Cardiac fibroblast (primary cell): ENCODE measurements at regions not wholly inside any gene's neighbourhood (a gene's known extent, or its start where the extent isn't known, plus 50 kb on each side); places are given as distances from the start of the nearest gene placed in this dataset.

ENCODE experiments used
- DNase-seq, 2 donors: peaks; one replicate each; pipeline versions ENCODE4 v3.0.0 to v3.0.0-alpha.2; 2010; ENCODE audit warnings: low read depth in 2 of 2
- H3K4me3 ChIP-seq, 2 donors: replicated peaks in 1 of 2; 1 replicate in 1 of 2; 2 replicates in 1 of 2; pipeline ENCODE4 v1.5.1; 2011; ENCODE audit warnings: low read depth in 2 of 2, low read length in 2 of 2, mild to moderate bottlenecking in 2 of 2, moderate library complexity in 1 of 2
- TF ChIP-seq, protein P1 (sequence below): IDR thresholded peaks from one replicate; pipeline ENCODE4 v1.5.1; 2011; ENCODE audit warnings: low read depth, mild to moderate bottlenecking, low read length, inconsistent platforms

DNA sequence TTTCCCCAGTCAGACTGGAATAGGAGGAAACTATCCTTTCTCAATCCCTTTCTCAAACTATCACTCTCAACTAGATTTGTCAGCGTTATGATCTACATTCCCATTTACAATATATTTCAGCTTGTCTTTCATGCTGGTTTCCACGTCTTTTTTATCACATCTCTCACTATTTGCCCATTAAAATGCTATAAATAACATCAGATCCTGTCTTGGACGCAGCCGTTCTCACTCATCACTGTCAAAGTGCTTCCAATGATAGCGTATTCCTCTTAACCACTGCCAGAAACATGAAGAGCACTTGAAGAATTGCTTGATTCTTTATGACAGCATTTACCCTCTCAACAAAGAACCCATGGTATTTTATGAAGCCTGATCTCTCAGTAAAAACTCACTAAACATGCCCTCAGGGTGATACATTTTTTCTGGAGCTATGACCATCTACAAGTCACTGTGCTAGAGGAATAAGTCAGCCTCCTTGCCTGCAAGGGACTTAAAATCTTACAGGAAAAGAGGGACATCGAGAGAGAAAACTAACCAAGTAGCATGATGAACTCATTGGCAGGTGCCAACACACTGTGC, 205.6 kb upstream of the PFKP start:
- no peak for DNase-seq
- TF ChIP-seq, protein P1, sequence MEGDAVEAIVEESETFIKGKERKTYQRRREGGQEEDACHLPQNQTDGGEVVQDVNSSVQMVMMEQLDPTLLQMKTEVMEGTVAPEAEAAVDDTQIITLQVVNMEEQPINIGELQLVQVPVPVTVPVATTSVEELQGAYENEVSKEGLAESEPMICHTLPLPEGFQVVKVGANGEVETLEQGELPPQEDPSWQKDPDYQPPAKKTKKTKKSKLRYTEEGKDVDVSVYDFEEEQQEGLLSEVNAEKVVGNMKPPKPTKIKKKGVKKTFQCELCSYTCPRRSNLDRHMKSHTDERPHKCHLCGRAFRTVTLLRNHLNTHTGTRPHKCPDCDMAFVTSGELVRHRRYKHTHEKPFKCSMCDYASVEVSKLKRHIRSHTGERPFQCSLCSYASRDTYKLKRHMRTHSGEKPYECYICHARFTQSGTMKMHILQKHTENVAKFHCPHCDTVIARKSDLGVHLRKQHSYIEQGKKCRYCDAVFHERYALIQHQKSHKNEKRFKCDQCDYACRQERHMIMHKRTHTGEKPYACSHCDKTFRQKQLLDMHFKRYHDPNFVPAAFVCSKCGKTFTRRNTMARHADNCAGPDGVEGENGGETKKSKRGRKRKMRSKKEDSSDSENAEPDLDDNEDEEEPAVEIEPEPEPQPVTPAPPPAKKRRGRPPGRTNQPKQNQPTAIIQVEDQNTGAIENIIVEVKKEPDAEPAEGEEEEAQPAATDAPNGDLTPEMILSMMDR, result no peak
- no peak overlapping the region for H3K4me3 ChIP-seq

- no peak overlapping the region for H3K4me3 ChIP-seq
- DNase-seq, result no peak
- TF ChIP-seq, protein P1, result no peak
These were observed 208.9 kb upstream of the PFKP start for GRCh38 chr10:2858452-2858851.

- DNase-seq, result no peak
- TF ChIP-seq, protein P1, result no peak
- H3K4me3 ChIP-seq, result no peak overlapping the region
These were observed 210.8 kb upstream of the PFKP start for GRCh38 chr10:2856598-2856997.

DNA sequence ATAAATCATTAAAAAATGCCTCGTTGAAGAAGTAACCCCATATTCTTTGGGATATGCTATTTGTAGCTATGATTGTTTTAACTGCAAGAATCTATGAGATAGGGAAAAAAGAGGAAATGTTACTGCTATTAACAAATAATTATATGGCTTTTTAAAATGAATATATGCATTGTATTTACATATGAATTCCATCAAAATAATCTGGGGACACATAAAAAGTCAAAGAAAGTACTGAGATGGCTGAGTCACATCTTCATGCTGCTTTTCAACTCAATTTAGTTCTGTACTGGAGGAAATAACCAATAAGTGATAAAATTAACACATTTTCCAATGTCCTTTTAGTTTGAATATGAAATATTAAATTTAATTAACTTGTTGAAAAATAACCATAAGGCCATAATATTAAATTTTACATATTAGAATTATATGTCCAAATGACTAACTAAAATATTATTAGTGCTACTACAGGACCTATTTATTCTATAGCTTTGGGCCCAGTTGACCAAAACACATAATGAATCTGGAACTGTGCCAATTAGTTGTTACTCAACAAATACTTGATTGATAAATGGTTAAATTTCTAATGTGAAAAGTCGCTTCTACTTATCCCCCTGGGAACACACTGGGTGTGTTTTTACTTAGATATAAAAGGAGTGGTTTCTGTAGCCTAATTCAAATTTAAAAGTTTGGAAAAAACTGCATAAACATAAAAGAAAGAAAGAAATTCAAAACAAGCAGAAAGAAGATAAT, 214.6 kb upstream of the PFKP start:
- TF ChIP-seq, protein P1, result no peak
- no peak overlapping the region for H3K4me3 ChIP-seq
- no peak for DNase-seq

GRCh38 chr10:2851566-2851965, 215.8 kb upstream of the PFKP start:
- TF ChIP-seq, protein P1, result no peak
- no peak overlapping the region for H3K4me3 ChIP-seq
- DNase-seq, result no peak

DNA sequence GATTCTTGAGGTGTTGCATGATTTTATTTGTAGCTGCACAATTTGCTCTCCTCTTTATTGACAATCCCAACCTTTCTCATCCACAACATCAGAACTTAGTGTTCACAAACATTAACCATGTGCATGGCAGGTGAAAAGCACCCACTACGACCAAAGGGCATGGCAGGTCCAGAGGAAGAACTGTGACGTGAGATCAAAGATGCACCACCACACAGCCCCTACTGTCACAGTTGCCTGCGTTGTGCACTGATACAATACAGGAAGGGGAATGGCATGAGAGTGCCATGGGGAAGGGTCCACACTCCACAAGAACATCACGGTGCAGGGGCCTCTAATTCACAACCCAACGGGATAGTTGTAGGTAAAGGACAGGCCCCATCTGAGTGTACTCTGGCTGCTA, 217.1 kb upstream of the PFKP start:
- TF ChIP-seq, protein P1, result no peak
- H3K4me3 ChIP-seq, result no peak overlapping the region
- DNase-seq, result no peak
